ENCODE measurements at regions not wholly inside any gene's neighbourhood (a gene's known extent, or its start where the extent isn't known, plus 50 kb on each side); places are given as distances from the start of the nearest gene placed in this dataset.
A peak's percentile ranks its signal among the peaks of the same experiment; 100 is the strongest.

- DNase-seq (ENCODE audit: low read depth, low spot score) = no peak
- no peak overlapping the region for H3K27ac ChIP-seq (ENCODE audit: low read length)
- H3K9me3 ChIP-seq (ENCODE audit: control insufficient read depth, insufficient read depth, low read length) = no peaks in the 10 kb centered on the region
- no peaks in the 10 kb centered on the region for H3K36me3 ChIP-seq (ENCODE audit: control insufficient read depth, insufficient read depth, low read length)
- no peaks in the 10 kb centered on the region for H3K27me3 ChIP-seq (ENCODE audit: control insufficient read depth, insufficient read depth, low read length)
- no peaks in the 10 kb centered on the region for H3K4me1 ChIP-seq (ENCODE audit: control insufficient read depth, insufficient read depth, low read length)
- no CpG with 5 or more reads among the region's 1 CpG for WGBS (ENCODE audit: insufficient coverage, insufficient read length)
- no peak overlapping the region for H3K4me3 ChIP-seq (ENCODE audit: low read length)
Measured at GRCh38 chr18:40956213-40956612, 998.8 kb upstream of the PIK3C3 start.

GRCh38 chr18:40955351-40955750 is 999.7 kb upstream of the PIK3C3 start:
- no peak overlapping the region for H3K4me3 ChIP-seq (ENCODE audit: low read length)
- H3K27me3 ChIP-seq (ENCODE audit: control insufficient read depth, insufficient read depth, low read length) = no peaks in the 10 kb centered on the region
- no peak for DNase-seq (ENCODE audit: low read depth, low spot score)
- peaks cover 2% of the 10 kb centered on the region; the same call in 1 of the 2 replicates for H3K4me1 ChIP-seq (ENCODE audit: control insufficient read depth, insufficient read depth, low read length)
- H3K27ac ChIP-seq (ENCODE audit: low read length) = no peak overlapping the region
- H3K36me3 ChIP-seq (ENCODE audit: control insufficient read depth, insufficient read depth, low read length) = no peaks in the 10 kb centered on the region
- no CpG with 5 or more reads among the region's 2 CpGs for WGBS (ENCODE audit: insufficient coverage, insufficient read length)
- no peaks in the 10 kb centered on the region for H3K9me3 ChIP-seq (ENCODE audit: control insufficient read depth, insufficient read depth, low read length)

- peaks cover 2% of the 10 kb centered on the region; the same call in 1 of the 2 replicates for H3K4me1 ChIP-seq (ENCODE audit: control insufficient read depth, insufficient read depth, low read length)
- no peak for DNase-seq (ENCODE audit: low read depth, low spot score)
- no peak overlapping the region for H3K27ac ChIP-seq (ENCODE audit: low read length)
- H3K9me3 ChIP-seq (ENCODE audit: control insufficient read depth, insufficient read depth, low read length) = no peaks in the 10 kb centered on the region
- no CpG with 5 or more reads among the region's 10 CpGs for WGBS (ENCODE audit: insufficient coverage, insufficient read length)
- H3K4me3 ChIP-seq (ENCODE audit: low read length) = no peak overlapping the region
- H3K36me3 ChIP-seq (ENCODE audit: control insufficient read depth, insufficient read depth, low read length) = no peaks in the 10 kb centered on the region
- no peaks in the 10 kb centered on the region for H3K27me3 ChIP-seq (ENCODE audit: control insufficient read depth, insufficient read depth, low read length)
Measured at GRCh38 chr18:40949114-40949950, 1005.7 kb upstream of the PIK3C3 start.

GRCh38 chr18:40944576-40944975 is 1010.5 kb upstream of the PIK3C3 start:
- DNase-seq (ENCODE audit: low read depth, low spot score) = no peak
- no peaks in the 10 kb centered on the region for H3K4me1 ChIP-seq (ENCODE audit: control insufficient read depth, insufficient read depth, low read length)
- no peak overlapping the region for H3K27ac ChIP-seq (ENCODE audit: low read length)
- no peaks in the 10 kb centered on the region for H3K36me3 ChIP-seq (ENCODE audit: control insufficient read depth, insufficient read depth, low read length)
- H3K27me3 ChIP-seq (ENCODE audit: control insufficient read depth, insufficient read depth, low read length) = no peaks in the 10 kb centered on the region
- WGBS (ENCODE audit: insufficient coverage, insufficient read length) = no CpG with 5 or more reads among the region's 2 CpGs
- no peak overlapping the region for H3K4me3 ChIP-seq (ENCODE audit: low read length)
- no peaks in the 10 kb centered on the region for H3K9me3 ChIP-seq (ENCODE audit: control insufficient read depth, insufficient read depth, low read length)

GRCh38 chr18:40939656-40940515 is 1015.1 kb upstream of the PIK3C3 start:
- Histone ChIP-seq H3K4me1 (ENCODE audit: control insufficient read depth, insufficient read depth, low read length) (no peaks in the 10 kb centered on the region), H3K27me3 (ENCODE audit: control insufficient read depth, insufficient read depth, low read length) (no peaks in the 10 kb centered on the region), H3K9me3 (ENCODE audit: control insufficient read depth, insufficient read depth, low read length) (no peaks in the 10 kb centered on the region), H3K36me3 (ENCODE audit: control insufficient read depth, insufficient read depth, low read length) (no peaks in the 10 kb centered on the region), H3K27ac (ENCODE audit: low read length) (no peak overlapping the region), H3K4me3 (ENCODE audit: low read length) (no peak overlapping the region)
- no peak for DNase-seq (ENCODE audit: low read depth, low spot score)
- WGBS (ENCODE audit: insufficient coverage, insufficient read length) = 100% methylated on average over 2 of the region's 31 CpGs

GRCh38 chr18:40938615-40939014 is 1016.4 kb upstream of the PIK3C3 start:
- Histone ChIP-seq H3K4me3 (ENCODE audit: low read length) (no peak overlapping the region), H3K4me1 (ENCODE audit: control insufficient read depth, insufficient read depth, low read length) (no peaks in the 10 kb centered on the region), H3K9me3 (ENCODE audit: control insufficient read depth, insufficient read depth, low read length) (no peaks in the 10 kb centered on the region), H3K27ac (ENCODE audit: low read length) (no peak overlapping the region), H3K27me3 (ENCODE audit: control insufficient read depth, insufficient read depth, low read length) (no peaks in the 10 kb centered on the region), H3K36me3 (ENCODE audit: control insufficient read depth, insufficient read depth, low read length) (no peaks in the 10 kb centered on the region)
- no peak for DNase-seq (ENCODE audit: low read depth, low spot score)
- no CpG with 5 or more reads among the region's 2 CpGs for WGBS (ENCODE audit: insufficient coverage, insufficient read length)

- DNase-seq (ENCODE audit: low read depth, low spot score) = no peak
- no peaks in the 10 kb centered on the region for H3K36me3 ChIP-seq (ENCODE audit: control insufficient read depth, insufficient read depth, low read length)
- no CpG with 5 or more reads among the region's 2 CpGs for WGBS (ENCODE audit: insufficient coverage, insufficient read length)
- no peak overlapping the region for H3K27ac ChIP-seq (ENCODE audit: low read length)
- no peaks in the 10 kb centered on the region for H3K4me1 ChIP-seq (ENCODE audit: control insufficient read depth, insufficient read depth, low read length)
- H3K9me3 ChIP-seq (ENCODE audit: control insufficient read depth, insufficient read depth, low read length) = no peaks in the 10 kb centered on the region
- no peaks in the 10 kb centered on the region for H3K27me3 ChIP-seq (ENCODE audit: control insufficient read depth, insufficient read depth, low read length)
- H3K4me3 ChIP-seq (ENCODE audit: low read length) = no peak overlapping the region
Measured at GRCh38 chr18:40937386-40937785, 1017.6 kb upstream of the PIK3C3 start.

- no peaks in the 10 kb centered on the region for H3K36me3 ChIP-seq (ENCODE audit: control insufficient read depth, insufficient read depth, low read length)
- no peaks in the 10 kb centered on the region for H3K27me3 ChIP-seq (ENCODE audit: control insufficient read depth, insufficient read depth, low read length)
- peak; percentile 20 for DNase-seq (ENCODE audit: low read depth, low spot score)
- H3K27ac ChIP-seq (ENCODE audit: low read length) = no peak overlapping the region
- H3K9me3 ChIP-seq (ENCODE audit: control insufficient read depth, insufficient read depth, low read length) = no peaks in the 10 kb centered on the region
- no peak overlapping the region for H3K4me3 ChIP-seq (ENCODE audit: low read length)
- WGBS (ENCODE audit: insufficient coverage, insufficient read length) = no CpG with 5 or more reads among the region's 1 CpG
- H3K4me1 ChIP-seq (ENCODE audit: control insufficient read depth, insufficient read depth, low read length) = no peaks in the 10 kb centered on the region
Measured at GRCh38 chr18:40935423-40935822, 1019.6 kb upstream of the PIK3C3 start.

- Histone ChIP-seq H3K4me1 (ENCODE audit: control insufficient read depth, insufficient read depth, low read length) (no peaks in the 10 kb centered on the region), H3K9me3 (ENCODE audit: control insufficient read depth, insufficient read depth, low read length) (no peaks in the 10 kb centered on the region), H3K4me3 (ENCODE audit: low read length) (no peak overlapping the region), H3K27me3 (ENCODE audit: control insufficient read depth, insufficient read depth, low read length) (no peaks in the 10 kb centered on the region), H3K27ac (ENCODE audit: low read length) (no peak overlapping the region), H3K36me3 (ENCODE audit: control insufficient read depth, insufficient read depth, low read length) (no peaks in the 10 kb centered on the region)
- no peak for DNase-seq (ENCODE audit: low read depth, low spot score)
- no CpG with 5 or more reads among the region's 2 CpGs for WGBS (ENCODE audit: insufficient coverage, insufficient read length)
Measured at GRCh38 chr18:40932862-40933261, 1022.2 kb upstream of the PIK3C3 start.

- no CpG with 5 or more reads among the region's 5 CpGs for WGBS (ENCODE audit: insufficient coverage, insufficient read length)
- Histone ChIP-seq H3K9me3 (ENCODE audit: control insufficient read depth, insufficient read depth, low read length) (no peaks in the 10 kb centered on the region), H3K27me3 (ENCODE audit: control insufficient read depth, insufficient read depth, low read length) (no peaks in the 10 kb centered on the region), H3K4me3 (ENCODE audit: low read length) (no peak overlapping the region), H3K36me3 (ENCODE audit: control insufficient read depth, insufficient read depth, low read length) (no peaks in the 10 kb centered on the region), H3K27ac (ENCODE audit: low read length) (no peak overlapping the region), H3K4me1 (ENCODE audit: control insufficient read depth, insufficient read depth, low read length) (no peaks in the 10 kb centered on the region)
- no peak for DNase-seq (ENCODE audit: low read depth, low spot score)
Measured at GRCh38 chr18:40930211-40930882, 1024.7 kb upstream of the PIK3C3 start.
